IPS-NIHi11 (cell line): ENCODE measurements at regions not wholly inside any gene's neighbourhood (a gene's known extent, or its start where the extent isn't known, plus 50 kb on each side); places are given as distances from the start of the nearest gene placed in this dataset.
"Not testable (repeated sequence)": the region's sequence is repeated elsewhere in the genome, so short reads cannot be mapped to it uniquely, and the experiment has no call there.

Source experiments
- DNase-seq: peaks from one replicate; pipeline ENCODE4 v3.0.0; 2012; ENCODE audit warnings: mixed read lengths, low spot score

GRCh38 chr6:164072240-164072666, 657.7 kb downstream of the QKI start:
- DNase-seq: no peak

GRCh38 chr6:164069350-164069990, 655.0 kb downstream of the QKI start:
- DNase-seq: no peak

- DNase-seq: no peak
Measured at GRCh38 chr6:164068527-164068926, 654.0 kb downstream of the QKI start.

- DNase-seq: no peak
Measured at GRCh38 chr6:164066766-164067165, 652.2 kb downstream of the QKI start.

- DNase-seq: no peak
Measured at GRCh38 chr6:164066335-164066734, 651.8 kb downstream of the QKI start.

GRCh38 chr6:164063346-164063745, 648.8 kb downstream of the QKI start:
- DNase-seq: no peak

- no peak for DNase-seq
Measured at GRCh38 chr6:164062872-164063271, 648.4 kb downstream of the QKI start.

GRCh38 chr6:164057876-164058275, 643.4 kb downstream of the QKI start:
- DNase-seq: no peak

GRCh38 chr6:164051427-164051826, 636.9 kb downstream of the QKI start:
- no peak for DNase-seq

GRCh38 chr6:164049517-164049988, 635.0 kb downstream of the QKI start:
- DNase-seq: no peak

GRCh38 chr6:164048840-164049516, 634.5 kb downstream of the QKI start:
- no peak for DNase-seq

GRCh38 chr6:164045082-164045481, 630.6 kb downstream of the QKI start:
- no peak for DNase-seq

- not testable (repeated sequence) for DNase-seq
Measured at GRCh38 chr6:164043656-164044055, 629.1 kb downstream of the QKI start.

- DNase-seq: no peak
Measured at GRCh38 chr6:164042212-164042611, 627.7 kb downstream of the QKI start.

- no peak for DNase-seq
Measured at GRCh38 chr6:164040994-164041393, 626.5 kb downstream of the QKI start.

GRCh38 chr6:164039954-164040375, 625.4 kb downstream of the QKI start:
- no peak for DNase-seq

- DNase-seq: no peak
Measured at GRCh38 chr6:164037171-164037870, 622.8 kb downstream of the QKI start.

- DNase-seq: no peak
Measured at GRCh38 chr6:164035900-164036485, 621.5 kb downstream of the QKI start.

- DNase-seq: no peak
Measured at GRCh38 chr6:164034602-164035140, 620.2 kb downstream of the QKI start.

- DNase-seq: no peak
Measured at GRCh38 chr6:164025180-164025579, 610.7 kb downstream of the QKI start.

- no peak for DNase-seq
Measured at GRCh38 chr6:164023535-164023934, 609.0 kb downstream of the QKI start.

- DNase-seq: no peak
Measured at GRCh38 chr6:164022632-164023031, 608.1 kb downstream of the QKI start.
